ENCODE measurements at regions not wholly inside any gene's neighbourhood (a gene's known extent, or its start where the extent isn't known, plus 50 kb on each side); places are given as distances from the start of the nearest gene placed in this dataset.

GRCh38 chr21:23445307-23445706 is 2162.0 kb downstream of the MRPL39 start:
- TF ChIP-seq POLR2AphosphoS5 (IDR thresholded peaks at IDR 0.05; ENCODE audit: borderline replicate concordance, low read depth, low read length) (no peak), EZH2 (IDR thresholded peaks at IDR 0.05) (no peak), FOXP2 (optimal IDR thresholded peaks at IDR 0.05; ENCODE audit: control extremely low read depth, extremely low read length, insufficient read depth) (no peak)

All from SK-N-MC (cell line).